ENCODE measurements at regions not wholly inside any gene's neighbourhood (a gene's known extent, or its start where the extent isn't known, plus 50 kb on each side); places are given as distances from the start of the nearest gene placed in this dataset.

GRCh38 chr16:72444696-72445095 lies 272.7 kb upstream of the PMFBP1 start:
- peaks cover 4% of the 10 kb centered on the region for H3K9me3 Mint-ChIP-seq
- no peaks in the 10 kb centered on the region for H3K36me3 Mint-ChIP-seq (ENCODE audit: low read depth)
- no peaks in the 10 kb centered on the region for H3K4me1 Mint-ChIP-seq (ENCODE audit: low read depth)
- no peaks in the 10 kb centered on the region for H3K27me3 Mint-ChIP-seq (ENCODE audit: low read depth)
- intact Hi-C loops (cut with micrococcal nuclease), result no loop called here
- no peak overlapping the region for H3K4me3 Mint-ChIP-seq (ENCODE audit: low read depth)
- no peak for DNase-seq (ENCODE audit: low spot score)
- H3K27ac Mint-ChIP-seq, result no peak overlapping the region

GRCh38 chr16:72443809-72444208 lies 271.9 kb upstream of the PMFBP1 start:
- no peak overlapping the region for H3K4me3 Mint-ChIP-seq (ENCODE audit: low read depth)
- no peak for DNase-seq (ENCODE audit: low spot score)
- intact Hi-C loops (cut with micrococcal nuclease), result no loop called here
- no peaks in the 10 kb centered on the region for H3K27me3 Mint-ChIP-seq (ENCODE audit: low read depth)
- H3K4me1 Mint-ChIP-seq (ENCODE audit: low read depth), result no peaks in the 10 kb centered on the region
- H3K36me3 Mint-ChIP-seq (ENCODE audit: low read depth), result no peaks in the 10 kb centered on the region
- peaks cover 4% of the 10 kb centered on the region for H3K9me3 Mint-ChIP-seq
- H3K27ac Mint-ChIP-seq, result no peak overlapping the region

- no peak overlapping the region for H3K27ac Mint-ChIP-seq
- no peak overlapping the region for H3K4me3 Mint-ChIP-seq (ENCODE audit: low read depth)
Measured at GRCh38 chr16:72442385-72443158, 270.6 kb upstream of the PMFBP1 start.

GRCh38 chr16:72437891-72438290 lies 265.9 kb upstream of the PMFBP1 start:
- intact Hi-C loops (cut with micrococcal nuclease), result no loop called here
- no peak for DNase-seq (ENCODE audit: low spot score)
- Mint-ChIP-seq H3K27me3 (ENCODE audit: low read depth) (no peaks in the 10 kb centered on the region), H3K36me3 (ENCODE audit: low read depth) (no peaks in the 10 kb centered on the region), H3K27ac (no peak overlapping the region), H3K9me3 (peaks cover 32% of the 10 kb centered on the region), H3K4me3 (ENCODE audit: low read depth) (no peak overlapping the region), H3K4me1 (ENCODE audit: low read depth) (no peaks in the 10 kb centered on the region)

More at GRCh38 chr16:72442385-72443158, 270.6 kb upstream of the PMFBP1 start:
- no peaks in the 10 kb centered on the region for H3K9me3 Mint-ChIP-seq
- intact Hi-C loops (cut with micrococcal nuclease), result no loop called here
- DNase-seq (ENCODE audit: low spot score), result no peak
- no peaks in the 10 kb centered on the region for H3K4me1 Mint-ChIP-seq (ENCODE audit: low read depth)
- no peaks in the 10 kb centered on the region for H3K36me3 Mint-ChIP-seq (ENCODE audit: low read depth)
- H3K27me3 Mint-ChIP-seq (ENCODE audit: low read depth), result no peaks in the 10 kb centered on the region

- DNase-seq (ENCODE audit: low spot score), result no peak
- intact Hi-C loops (cut with micrococcal nuclease), result no loop called here
- no peaks in the 10 kb centered on the region for H3K36me3 Mint-ChIP-seq (ENCODE audit: low read depth)
Measured at GRCh38 chr16:72434159-72434558, 262.2 kb upstream of the PMFBP1 start.

GRCh38 chr16:72430121-72430520 lies 258.2 kb upstream of the PMFBP1 start:
- H3K4me3 Mint-ChIP-seq (ENCODE audit: low read depth), result no peak overlapping the region
- no peaks in the 10 kb centered on the region for H3K36me3 Mint-ChIP-seq (ENCODE audit: low read depth)
- H3K27ac Mint-ChIP-seq, result no peak overlapping the region
- H3K4me1 Mint-ChIP-seq (ENCODE audit: low read depth), result no peaks in the 10 kb centered on the region
- intact Hi-C loops (cut with micrococcal nuclease), result no loop called here
- DNase-seq (ENCODE audit: low spot score), result no peak
- peaks cover 19% of the 10 kb centered on the region for H3K9me3 Mint-ChIP-seq
- no peaks in the 10 kb centered on the region for H3K27me3 Mint-ChIP-seq (ENCODE audit: low read depth)

More at GRCh38 chr16:72434159-72434558, 262.2 kb upstream of the PMFBP1 start:
- Mint-ChIP-seq H3K27me3 (ENCODE audit: low read depth) (no peaks in the 10 kb centered on the region), H3K4me3 (ENCODE audit: low read depth) (no peak overlapping the region), H3K9me3 (peaks cover 32% of the 10 kb centered on the region), H3K27ac (no peak overlapping the region), H3K4me1 (ENCODE audit: low read depth) (no peaks in the 10 kb centered on the region)

- DNase-seq (ENCODE audit: low spot score), result no peak
- Mint-ChIP-seq H3K4me3 (ENCODE audit: low read depth) (no peak overlapping the region), H3K27me3 (ENCODE audit: low read depth) (no peaks in the 10 kb centered on the region), H3K36me3 (ENCODE audit: low read depth) (no peaks in the 10 kb centered on the region), H3K27ac (no peak overlapping the region), H3K9me3 (peaks cover 14% of the 10 kb centered on the region), H3K4me1 (ENCODE audit: low read depth) (no peaks in the 10 kb centered on the region)
- intact Hi-C loops (cut with micrococcal nuclease), result no loop called here
Measured at GRCh38 chr16:72429671-72430081, 257.7 kb upstream of the PMFBP1 start.

GRCh38 chr16:72428681-72429376 lies 256.9 kb upstream of the PMFBP1 start:
- Mint-ChIP-seq H3K4me1 (ENCODE audit: low read depth) (no peaks in the 10 kb centered on the region), H3K9me3 (peaks cover 6% of the 10 kb centered on the region), H3K27ac (no peak overlapping the region), H3K4me3 (ENCODE audit: low read depth) (no peak overlapping the region), H3K27me3 (ENCODE audit: low read depth) (no peaks in the 10 kb centered on the region), H3K36me3 (ENCODE audit: low read depth) (no peaks in the 10 kb centered on the region)
- intact Hi-C loops (cut with micrococcal nuclease), result no loop called here
- no peak for DNase-seq (ENCODE audit: low spot score)

- no peak overlapping the region for H3K4me3 Mint-ChIP-seq (ENCODE audit: low read depth)
- DNase-seq (ENCODE audit: low spot score), result no peak
- no peaks in the 10 kb centered on the region for H3K27me3 Mint-ChIP-seq (ENCODE audit: low read depth)
- no peaks in the 10 kb centered on the region for H3K4me1 Mint-ChIP-seq (ENCODE audit: low read depth)
- intact Hi-C loops (cut with micrococcal nuclease), result no loop called here
- peaks cover 3% of the 10 kb centered on the region for H3K9me3 Mint-ChIP-seq
- H3K36me3 Mint-ChIP-seq (ENCODE audit: low read depth), result no peaks in the 10 kb centered on the region
- H3K27ac Mint-ChIP-seq, result no peak overlapping the region
Measured at GRCh38 chr16:72427783-72428331, 255.9 kb upstream of the PMFBP1 start.

- Mint-ChIP-seq H3K27me3 (ENCODE audit: low read depth) (no peaks in the 10 kb centered on the region), H3K9me3 (peaks cover 7% of the 10 kb centered on the region), H3K4me1 (ENCODE audit: low read depth) (no peaks in the 10 kb centered on the region), H3K36me3 (ENCODE audit: low read depth) (no peaks in the 10 kb centered on the region), H3K4me3 (ENCODE audit: low read depth) (no peak overlapping the region), H3K27ac (no peak overlapping the region)
- no peak for DNase-seq (ENCODE audit: low spot score)
- intact Hi-C loops (cut with micrococcal nuclease), result no loop called here
Measured at GRCh38 chr16:72427051-72427782, 255.3 kb upstream of the PMFBP1 start.

- H3K27me3 Mint-ChIP-seq (ENCODE audit: low read depth), result no peaks in the 10 kb centered on the region
- DNase-seq (ENCODE audit: low spot score), result no peak
- H3K36me3 Mint-ChIP-seq (ENCODE audit: low read depth), result no peaks in the 10 kb centered on the region
- H3K4me1 Mint-ChIP-seq (ENCODE audit: low read depth), result no peaks in the 10 kb centered on the region
- no peak overlapping the region for H3K27ac Mint-ChIP-seq
- peaks cover 7% of the 10 kb centered on the region for H3K9me3 Mint-ChIP-seq
- intact Hi-C loops (cut with micrococcal nuclease), result no loop called here
- no peak overlapping the region for H3K4me3 Mint-ChIP-seq (ENCODE audit: low read depth)
Measured at GRCh38 chr16:72426386-72426785, 254.4 kb upstream of the PMFBP1 start.

- Mint-ChIP-seq H3K27me3 (ENCODE audit: low read depth) (no peaks in the 10 kb centered on the region), H3K9me3 (peaks cover 13% of the 10 kb centered on the region), H3K27ac (no peak overlapping the region), H3K36me3 (ENCODE audit: low read depth) (no peaks in the 10 kb centered on the region), H3K4me1 (ENCODE audit: low read depth) (no peaks in the 10 kb centered on the region), H3K4me3 (ENCODE audit: low read depth) (no peak overlapping the region)
- DNase-seq (ENCODE audit: low spot score), result no peak
- intact Hi-C loops (cut with micrococcal nuclease), result no loop called here
Measured at GRCh38 chr16:72425571-72426341, 253.8 kb upstream of the PMFBP1 start.
